ENCODE measurements at regions not wholly inside any gene's neighbourhood (a gene's known extent, or its start where the extent isn't known, plus 50 kb on each side); places are given as distances from the start of the nearest gene placed in this dataset.

GRCh38 chr7:98515201-98515600, 101.9 kb upstream of the NPTX2 start:
- DNase-seq (ENCODE audit: low spot score) = no peak

GRCh38 chr7:98514211-98515031, 102.7 kb upstream of the NPTX2 start:
- no peak for DNase-seq (ENCODE audit: low spot score)

GRCh38 chr7:98511175-98511574, 105.9 kb upstream of the NPTX2 start:
- DNase-seq (ENCODE audit: low spot score) = no peak

- no peak for DNase-seq (ENCODE audit: low spot score)
Observed at GRCh38 chr7:98509836-98510235, 107.2 kb upstream of the NPTX2 start.

GRCh38 chr7:98506471-98506870, 105.6 kb upstream of the BAIAP2L1 start:
- DNase-seq (ENCODE audit: low spot score) = no peak

GRCh38 chr7:98500764-98501163, 99.9 kb upstream of the BAIAP2L1 start:
- DNase-seq (ENCODE audit: low spot score) = no peak

- DNase-seq (ENCODE audit: low spot score) = no peak
Observed at GRCh38 chr7:98496618-98497017, 95.7 kb upstream of the BAIAP2L1 start.

- no peak for DNase-seq (ENCODE audit: low spot score)
Observed at GRCh38 chr7:98495200-98495955, 94.5 kb upstream of the BAIAP2L1 start.

- no peak for DNase-seq (ENCODE audit: low spot score)
Observed at GRCh38 chr7:98493030-98493778, 92.3 kb upstream of the BAIAP2L1 start.

- DNase-seq (ENCODE audit: low spot score) = no peak
Observed at GRCh38 chr7:98488167-98488566, 87.3 kb upstream of the BAIAP2L1 start.

- no peak for DNase-seq (ENCODE audit: low spot score)
Observed at GRCh38 chr7:98483964-98484545, 83.2 kb upstream of the BAIAP2L1 start.

- no peak for DNase-seq (ENCODE audit: low spot score)
Observed at GRCh38 chr7:98483276-98483963, 82.5 kb upstream of the BAIAP2L1 start.

- DNase-seq (ENCODE audit: low spot score) = no peak
Observed at GRCh38 chr7:98479318-98479717, 78.4 kb upstream of the BAIAP2L1 start.

- DNase-seq (ENCODE audit: low spot score) = no peak
Observed at GRCh38 chr7:98475352-98475751, 74.5 kb upstream of the BAIAP2L1 start.

- no peak for DNase-seq (ENCODE audit: low spot score)
Observed at GRCh38 chr7:98474558-98474957, 73.7 kb upstream of the BAIAP2L1 start.

- no peak for DNase-seq (ENCODE audit: low spot score)
Observed at GRCh38 chr7:98472521-98472954, 71.6 kb upstream of the BAIAP2L1 start.

- DNase-seq (ENCODE audit: low spot score) = no peak
Observed at GRCh38 chr7:98470485-98471240, 69.8 kb upstream of the BAIAP2L1 start.

- no peak for DNase-seq (ENCODE audit: low spot score)
Observed at GRCh38 chr7:98469088-98469487, 68.2 kb upstream of the BAIAP2L1 start.

GRCh38 chr7:98467570-98468312, 66.9 kb upstream of the BAIAP2L1 start:
- DNase-seq (ENCODE audit: low spot score) = no peak

GRCh38 chr7:98465022-98465421, 64.1 kb upstream of the BAIAP2L1 start:
- DNase-seq (ENCODE audit: low spot score) = no peak
